ENCODE measurements at regions not wholly inside any gene's neighbourhood (a gene's known extent, or its start where the extent isn't known, plus 50 kb on each side); places are given as distances from the start of the nearest gene placed in this dataset.
"Not testable (repeated sequence)": the region's sequence is repeated elsewhere in the genome, so short reads cannot be mapped to it uniquely, and the experiment has no call there.

DNA sequence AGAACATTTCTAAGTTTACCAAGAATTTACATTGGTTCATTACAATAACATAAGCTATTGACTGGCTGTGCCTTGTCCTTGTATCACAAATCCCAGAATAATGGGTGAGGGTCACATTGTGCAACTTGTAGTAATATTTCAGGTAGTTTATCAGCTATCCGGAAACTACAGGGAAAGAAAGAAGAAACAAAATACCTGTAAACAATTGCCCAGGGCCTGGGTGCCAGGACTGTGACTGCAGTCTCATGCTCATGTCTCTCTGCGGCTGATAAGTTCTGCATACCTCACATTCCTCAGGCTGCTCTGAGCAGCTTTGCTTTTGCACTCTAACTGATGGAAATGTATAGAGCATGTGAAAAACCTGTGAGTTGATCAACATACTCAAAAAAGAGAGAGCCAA lies 131.8 kb upstream of the TRIM24 start:
- no peaks in the 10 kb centered on the region for H3K36me3 ChIP-seq (ENCODE audit: insufficient read depth)
- WGBS, result 76% methylated on average over 2 of the region's 2 CpGs
- H3K4me1 ChIP-seq (ENCODE audit: insufficient read depth), result no peaks in the 10 kb centered on the region

DNA sequence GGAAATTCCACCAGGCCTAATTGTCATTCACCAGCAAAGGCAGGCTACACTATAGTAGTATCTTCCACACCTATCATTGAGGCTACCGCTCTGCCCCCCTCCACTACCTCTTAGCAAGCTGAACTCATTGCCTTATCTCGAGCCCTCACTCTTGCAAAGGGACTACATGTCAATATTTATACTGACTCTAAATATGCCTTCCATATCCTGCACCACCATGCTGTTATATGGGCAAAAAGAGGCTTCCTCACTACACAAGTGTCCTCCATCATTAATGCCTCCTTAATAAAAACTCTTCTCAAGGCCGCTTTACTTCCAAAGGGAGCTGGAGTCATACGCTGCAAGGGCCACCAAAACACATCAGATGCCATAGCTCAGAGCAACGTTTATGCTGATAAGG lies 127.2 kb upstream of the TRIM24 start:
- WGBS, result 93% methylated on average over 5 of the region's 5 CpGs
- H3K4me1 ChIP-seq (ENCODE audit: insufficient read depth); DNase-seq (ENCODE audit: extremely low spot score); H3K27ac ChIP-seq (ENCODE audit: low read depth); H3K4me3 ChIP-seq (ENCODE audit: low read depth, low read length); H3K36me3 ChIP-seq (ENCODE audit: insufficient read depth): not testable (repeated sequence)

More for the DNA sequence above, 131.8 kb upstream of the TRIM24 start:
- Histone ChIP-seq H3K4me3 (ENCODE audit: low read depth, low read length) (no peak overlapping the region), H3K27ac (ENCODE audit: low read depth) (no peak overlapping the region)
- no peak for DNase-seq (ENCODE audit: extremely low spot score)

DNA sequence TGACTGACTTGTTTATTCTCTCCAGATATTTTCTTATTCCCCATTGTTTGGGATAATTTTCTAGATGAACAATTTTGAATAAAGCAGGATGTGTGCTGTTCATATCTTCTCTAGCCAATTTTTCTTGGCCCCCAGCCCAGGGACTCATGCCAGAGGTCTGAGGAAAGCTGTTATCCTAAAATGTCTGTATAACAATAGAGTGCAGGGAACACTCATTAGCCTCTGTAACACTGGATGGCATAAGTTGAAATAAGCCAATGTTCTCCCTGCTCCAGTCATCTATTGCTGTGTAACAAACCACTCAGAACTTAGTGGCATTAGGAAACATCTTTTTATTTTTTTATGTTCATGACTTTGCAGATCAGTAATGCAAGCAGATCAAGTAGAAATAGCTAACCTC lies 121.7 kb upstream of the TRIM24 start:
- Histone ChIP-seq H3K36me3 (ENCODE audit: insufficient read depth) (no peaks in the 10 kb centered on the region), H3K27ac (ENCODE audit: low read depth) (no peak overlapping the region), H3K4me1 (ENCODE audit: insufficient read depth) (no peaks in the 10 kb centered on the region), H3K4me3 (ENCODE audit: low read depth, low read length) (no peak overlapping the region)
- no peak for DNase-seq (ENCODE audit: extremely low spot score)

DNA sequence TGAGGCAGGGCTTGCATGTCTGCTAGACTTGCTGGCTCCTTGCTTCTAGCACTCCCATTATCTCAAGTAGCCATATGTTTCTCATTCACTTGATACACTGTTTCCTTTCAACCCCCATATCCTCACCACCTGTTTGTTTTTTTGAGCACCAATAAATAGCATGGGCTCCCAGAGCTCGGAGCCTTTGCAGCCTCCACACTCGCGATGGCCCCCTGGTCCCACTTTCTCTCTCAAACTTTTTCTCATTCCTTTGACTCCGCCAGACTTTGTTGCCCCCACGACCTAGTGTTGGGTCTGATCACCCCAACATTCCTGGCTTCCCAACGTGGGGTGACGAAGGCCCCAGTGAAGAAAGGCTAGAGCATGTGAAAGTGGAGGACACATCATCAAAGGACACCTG lies 120.8 kb upstream of the TRIM24 start:
- not testable (repeated sequence) for H3K4me1 ChIP-seq (ENCODE audit: insufficient read depth); DNase-seq (ENCODE audit: extremely low spot score); H3K27ac ChIP-seq (ENCODE audit: low read depth); H3K36me3 ChIP-seq (ENCODE audit: insufficient read depth); H3K4me3 ChIP-seq (ENCODE audit: low read depth, low read length)
- WGBS, result 95% methylated on average over 7 of the region's 7 CpGs

DNA sequence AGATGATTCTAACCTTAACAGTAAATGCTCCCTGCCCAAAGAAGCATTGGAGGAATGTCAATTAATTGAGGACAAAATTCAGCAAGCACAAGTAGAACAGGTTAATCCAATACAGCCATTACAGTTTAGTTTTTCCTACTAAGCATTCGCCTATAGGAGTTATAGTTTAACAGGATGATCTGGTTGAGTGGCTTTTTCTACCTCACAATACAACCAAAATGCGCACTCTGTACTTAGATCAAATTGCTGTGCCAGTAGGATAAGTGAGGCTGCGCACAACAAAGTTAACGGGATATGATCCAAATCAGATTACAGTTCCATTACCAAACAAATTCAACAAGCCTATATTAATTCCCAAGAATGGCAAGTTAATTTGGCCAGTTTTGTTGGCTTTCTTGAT lies 117.1 kb upstream of the TRIM24 start:
- 96% methylated on average over 4 of the region's 4 CpGs for WGBS
- H3K4me3 ChIP-seq (ENCODE audit: low read depth, low read length), result no peak overlapping the region
- H3K27ac ChIP-seq (ENCODE audit: low read depth), result no peak overlapping the region
- DNase-seq (ENCODE audit: extremely low spot score), result no peak
- no peaks in the 10 kb centered on the region for H3K36me3 ChIP-seq (ENCODE audit: insufficient read depth)
- H3K4me1 ChIP-seq (ENCODE audit: insufficient read depth), result no peaks in the 10 kb centered on the region

DNA sequence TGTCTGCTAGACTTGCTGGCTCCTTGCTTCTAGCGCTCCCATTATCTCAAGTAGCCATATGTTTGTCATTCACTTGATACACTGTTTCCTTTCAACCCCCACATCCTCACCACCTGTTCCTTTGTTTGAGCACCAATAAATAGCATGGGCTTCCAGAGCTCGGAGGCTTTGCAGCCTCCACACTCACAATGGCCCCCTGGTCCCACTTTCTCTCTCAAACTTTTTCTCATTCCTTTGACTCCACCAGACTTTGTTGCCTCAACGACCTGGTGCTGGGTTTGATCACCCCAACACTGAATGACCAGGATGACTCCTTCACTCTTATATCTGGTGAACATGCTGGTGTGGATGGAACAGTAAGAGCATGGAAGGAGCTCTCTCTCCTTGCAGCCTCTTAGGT lies 114.5 kb upstream of the TRIM24 start:
- Histone ChIP-seq H3K36me3 (ENCODE audit: insufficient read depth) (no peaks in the 10 kb centered on the region), H3K4me3 (ENCODE audit: low read depth, low read length) (no peak overlapping the region), H3K27ac (ENCODE audit: low read depth) (no peak overlapping the region), H3K4me1 (ENCODE audit: insufficient read depth) (no peaks in the 10 kb centered on the region)
- WGBS, result 72% methylated on average over 3 of the region's 3 CpGs
- no peak for DNase-seq (ENCODE audit: extremely low spot score)

DNA sequence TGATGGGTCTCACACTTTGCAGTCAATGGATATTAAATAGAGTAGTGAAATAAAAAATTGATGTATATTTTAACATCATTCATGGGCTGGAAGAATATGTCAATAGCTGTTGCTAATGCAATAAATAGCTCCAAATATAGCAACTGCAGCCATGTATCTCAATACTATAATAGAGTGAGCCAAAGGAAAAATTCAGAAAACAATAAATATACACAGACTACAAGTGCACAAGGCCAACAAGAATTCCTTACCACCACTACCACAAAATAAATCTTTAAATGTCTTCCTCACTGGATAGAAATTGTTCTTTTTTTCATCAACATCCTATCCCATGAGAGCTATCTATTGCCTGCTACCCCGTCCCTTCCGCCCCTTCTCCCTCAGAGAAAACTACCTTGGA lies 113.1 kb upstream of the TRIM24 start:
- H3K4me3 ChIP-seq (ENCODE audit: low read depth, low read length), result no peak overlapping the region
- no peaks in the 10 kb centered on the region for H3K4me1 ChIP-seq (ENCODE audit: insufficient read depth)
- H3K27ac ChIP-seq (ENCODE audit: low read depth), result no peak overlapping the region
- DNase-seq (ENCODE audit: extremely low spot score), result no peak
- H3K36me3 ChIP-seq (ENCODE audit: insufficient read depth), result no peaks in the 10 kb centered on the region
- WGBS, result 95% methylated on average over 2 of the region's 2 CpGs

DNA sequence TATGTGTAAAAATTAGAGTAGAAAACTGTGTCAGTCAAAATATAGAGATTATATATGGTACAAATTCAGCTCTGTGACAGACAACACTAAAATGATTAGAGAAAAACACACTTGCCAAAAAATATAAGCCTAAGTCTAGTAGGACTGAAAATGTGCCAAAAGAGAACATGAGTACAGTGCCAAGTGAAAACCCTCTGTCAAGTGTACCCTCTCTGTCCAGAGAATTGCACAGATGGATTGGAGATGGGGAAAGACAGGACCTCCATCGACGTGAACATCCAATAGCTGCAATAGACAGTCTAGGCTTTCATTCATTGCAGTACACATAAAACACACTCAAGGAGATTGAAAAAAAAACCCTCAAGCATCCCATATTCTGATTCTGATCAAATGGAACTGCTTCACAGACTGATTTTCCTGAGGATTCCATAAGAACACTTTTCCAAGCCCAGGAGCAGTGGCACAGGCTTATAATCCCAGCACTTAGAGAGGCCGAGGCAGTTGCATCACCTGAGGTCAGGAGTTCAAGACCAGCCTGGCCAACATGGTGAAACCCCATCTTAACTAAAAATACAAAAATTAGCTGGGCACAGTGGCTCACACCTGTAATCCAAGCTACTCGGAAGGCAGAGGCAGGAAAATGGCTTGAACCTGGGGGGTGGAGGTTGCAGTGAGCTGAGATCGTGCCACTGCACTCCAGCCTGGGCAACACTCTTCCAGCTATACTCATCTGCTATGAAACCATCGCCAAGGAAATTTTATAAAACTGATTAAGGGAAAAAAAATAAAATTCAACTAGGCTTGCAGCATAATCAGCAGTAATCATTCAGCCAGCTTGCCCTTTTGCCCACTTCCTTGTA lies 110.0 kb upstream of the TRIM24 start:
- no peaks in the 10 kb centered on the region for H3K4me1 ChIP-seq (ENCODE audit: insufficient read depth)
- no peaks in the 10 kb centered on the region for H3K36me3 ChIP-seq (ENCODE audit: insufficient read depth)
- no peak overlapping the region for H3K27ac ChIP-seq (ENCODE audit: low read depth)
- H3K4me3 ChIP-seq (ENCODE audit: low read depth, low read length), result no peak overlapping the region
- DNase-seq (ENCODE audit: extremely low spot score), result no peak
- WGBS, result 90% methylated on average over 6 of the region's 6 CpGs

DNA sequence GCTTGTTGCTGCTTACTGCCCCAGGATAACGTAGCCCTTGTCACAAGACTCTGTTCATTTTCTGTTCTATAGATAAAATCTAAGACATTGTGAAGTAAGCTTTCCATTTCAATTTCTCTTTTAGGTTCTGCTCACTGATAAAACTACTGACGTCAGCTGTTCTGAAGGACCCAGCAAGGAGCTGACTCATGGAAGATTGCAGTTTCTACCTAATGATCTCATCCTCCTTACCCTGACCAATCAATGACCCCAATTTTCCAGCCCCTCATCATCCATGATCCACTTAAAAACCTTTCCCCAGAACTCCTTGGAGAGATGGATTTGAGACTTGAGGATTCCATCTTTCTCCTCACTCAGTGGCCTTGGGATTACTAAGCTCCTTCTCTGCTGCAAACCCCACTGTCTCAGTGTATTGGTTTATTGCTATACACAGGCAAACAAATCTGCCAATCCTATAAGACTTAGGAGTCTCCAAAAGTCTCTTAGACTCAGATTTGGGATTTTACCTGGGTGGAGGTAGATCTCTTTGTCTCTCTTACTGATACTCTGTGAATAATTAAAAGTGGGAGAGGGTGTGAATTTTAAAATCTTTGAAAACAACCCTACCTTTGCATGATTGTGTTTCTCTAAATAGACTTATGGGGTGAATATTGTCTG lies 109.2 kb upstream of the TRIM24 start:
- no peaks in the 10 kb centered on the region for H3K4me1 ChIP-seq (ENCODE audit: insufficient read depth)
- no peak overlapping the region for H3K4me3 ChIP-seq (ENCODE audit: low read depth, low read length)
- DNase-seq (ENCODE audit: extremely low spot score), result no peak
- no peak overlapping the region for H3K27ac ChIP-seq (ENCODE audit: low read depth)
- 73% methylated on average over 2 of the region's 2 CpGs for WGBS
- no peaks in the 10 kb centered on the region for H3K36me3 ChIP-seq (ENCODE audit: insufficient read depth)

DNA sequence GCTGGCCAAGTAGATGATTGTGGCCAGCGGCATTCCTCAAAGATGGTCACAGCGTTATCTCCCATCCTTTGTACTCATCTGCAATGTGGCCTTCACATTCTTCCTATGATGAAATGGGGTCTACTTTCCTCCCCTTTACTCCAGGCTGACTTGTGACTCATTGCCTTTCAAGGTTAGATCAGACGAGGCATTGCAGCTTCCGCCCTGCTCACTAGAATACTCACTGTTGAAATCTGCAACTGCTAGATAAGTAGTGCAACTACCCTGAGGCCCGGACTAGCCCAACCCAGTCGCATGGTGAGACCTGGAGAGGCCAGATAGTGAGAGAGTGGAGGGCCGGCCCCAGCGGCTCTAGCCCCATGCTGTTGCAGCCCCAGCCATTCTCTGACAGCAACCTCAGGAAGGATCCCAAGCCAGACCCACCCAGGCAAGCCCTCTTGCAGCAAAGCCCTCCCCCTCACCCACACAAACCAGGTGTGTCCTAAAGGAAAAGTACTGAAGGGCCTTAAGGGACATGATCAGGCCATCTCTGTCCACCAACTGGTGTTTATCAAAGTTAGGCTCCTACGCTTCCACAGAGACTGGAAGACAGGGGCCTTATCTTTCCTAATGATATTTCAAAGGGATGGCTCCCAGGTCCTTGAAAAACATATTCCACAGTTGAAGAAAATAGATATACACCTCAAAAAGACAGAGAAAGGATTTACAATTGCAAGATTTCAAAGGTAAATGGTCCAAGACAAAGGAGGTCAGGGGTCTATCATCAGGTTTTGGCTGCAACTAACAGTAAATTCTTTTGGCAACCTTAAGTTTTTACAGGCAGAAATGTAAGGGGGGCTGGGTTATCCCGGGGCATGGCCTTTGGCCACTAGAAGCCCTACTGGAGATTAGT lies 107.2 kb upstream of the TRIM24 start:
- Histone ChIP-seq H3K4me1 (ENCODE audit: insufficient read depth) (no peaks in the 10 kb centered on the region), H3K4me3 (ENCODE audit: low read depth, low read length) (no peak overlapping the region), H3K36me3 (ENCODE audit: insufficient read depth) (no peaks in the 10 kb centered on the region), H3K27ac (ENCODE audit: low read depth) (no peak overlapping the region)
- no peak for DNase-seq (ENCODE audit: extremely low spot score)
- WGBS, result 87% methylated on average over 10 of the region's 10 CpGs

DNA sequence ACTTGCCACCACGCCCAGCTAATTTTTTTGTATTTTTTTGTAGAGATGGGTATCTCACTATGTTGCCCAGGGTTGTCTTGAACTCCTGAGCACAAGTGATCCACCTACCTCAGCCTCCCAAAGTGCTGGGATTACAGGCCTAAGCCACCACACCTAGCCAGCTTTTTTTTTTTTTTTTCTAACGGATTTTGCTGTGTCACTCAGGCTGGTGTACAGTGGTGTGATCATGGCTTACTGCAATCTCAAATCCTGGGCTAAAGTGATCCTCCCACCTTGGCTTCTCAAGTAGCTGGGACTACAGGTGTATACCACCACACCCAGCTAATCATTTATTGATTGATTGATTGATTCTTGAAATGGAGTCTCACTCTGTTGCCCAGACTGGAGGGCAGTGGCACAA lies 106.0 kb upstream of the TRIM24 start:
- no peak overlapping the region for H3K4me3 ChIP-seq (ENCODE audit: low read depth, low read length)
- H3K36me3 ChIP-seq (ENCODE audit: insufficient read depth), result no peaks in the 10 kb centered on the region
- WGBS, result 83% methylated on average over 2 of the region's 2 CpGs
- no peaks in the 10 kb centered on the region for H3K4me1 ChIP-seq (ENCODE audit: insufficient read depth)
- no peak overlapping the region for H3K27ac ChIP-seq (ENCODE audit: low read depth)
- no peak for DNase-seq (ENCODE audit: extremely low spot score)

DNA sequence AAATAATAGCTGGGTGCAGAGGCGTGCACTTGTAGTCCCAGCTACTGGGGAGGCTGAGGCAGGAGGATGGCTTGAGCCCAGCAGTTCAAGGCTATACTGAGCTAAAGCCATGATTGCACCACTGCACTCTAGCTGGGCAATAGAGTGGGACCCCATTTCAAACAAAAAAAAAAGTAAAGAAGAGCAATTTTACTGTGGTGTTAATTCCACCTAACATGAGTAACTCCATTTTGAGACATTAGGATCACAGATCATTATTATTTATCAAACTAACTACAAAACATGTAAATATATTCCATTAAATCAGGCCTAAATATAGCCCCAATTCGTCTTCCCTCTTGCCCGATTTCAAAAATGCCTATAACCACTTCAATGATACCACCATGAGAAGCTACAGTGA lies 104.8 kb upstream of the TRIM24 start:
- 92% methylated on average over 3 of the region's 3 CpGs for WGBS
- no peak for DNase-seq (ENCODE audit: extremely low spot score)
- Histone ChIP-seq H3K27ac (ENCODE audit: low read depth) (no peak overlapping the region), H3K4me1 (ENCODE audit: insufficient read depth) (no peaks in the 10 kb centered on the region), H3K4me3 (ENCODE audit: low read depth, low read length) (no peak overlapping the region), H3K36me3 (ENCODE audit: insufficient read depth) (no peaks in the 10 kb centered on the region)

DNA sequence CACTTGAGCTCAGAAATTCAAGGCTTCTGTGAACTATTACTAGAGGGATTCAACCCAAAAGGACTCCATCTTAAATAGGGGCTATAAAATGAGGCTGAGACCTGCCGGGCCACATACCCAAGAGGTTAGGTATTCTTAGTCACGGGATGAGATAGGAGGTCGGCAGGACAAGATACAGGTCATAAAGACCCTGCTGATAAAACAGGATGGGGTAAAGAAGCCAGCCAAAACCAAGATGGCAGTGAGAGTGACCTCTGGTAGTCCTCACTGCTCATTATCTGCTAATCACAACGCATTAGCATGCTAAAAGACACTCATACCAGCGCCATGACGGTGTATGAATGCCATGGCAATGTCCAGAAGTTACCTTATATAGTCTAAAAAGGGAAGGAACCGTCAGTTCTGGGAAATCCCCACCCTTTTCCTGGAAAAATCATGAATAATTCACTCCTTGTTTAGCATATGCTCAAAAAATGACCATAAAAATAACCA lies 101.2 kb upstream of the TRIM24 start:
- WGBS, result 81% methylated on average over 7 of the region's 7 CpGs
- no peaks in the 10 kb centered on the region for H3K36me3 ChIP-seq (ENCODE audit: insufficient read depth)
- no peaks in the 10 kb centered on the region for H3K4me1 ChIP-seq (ENCODE audit: insufficient read depth)
- no peak overlapping the region for H3K4me3 ChIP-seq (ENCODE audit: low read depth, low read length)
- no peak for DNase-seq (ENCODE audit: extremely low spot score)
- H3K27ac ChIP-seq (ENCODE audit: low read depth), result no peak overlapping the region
